GM20431 (cell line): ENCODE measurements at regions not wholly inside any gene's neighbourhood (a gene's known extent, or its start where the extent isn't known, plus 50 kb on each side); places are given as distances from the start of the nearest gene placed in this dataset.

Experiments
- in situ Hi-C: fragments of 300-500 bp; cut with MseI, MboI; formaldehyde crosslinking; loops from one replicate; pipeline ENCODE4 v1.15.0; 2020; ENCODE audit warnings: low sequenced_read_pairs; ENCODE audit not compliant: unreplicated experiment

DNA sequence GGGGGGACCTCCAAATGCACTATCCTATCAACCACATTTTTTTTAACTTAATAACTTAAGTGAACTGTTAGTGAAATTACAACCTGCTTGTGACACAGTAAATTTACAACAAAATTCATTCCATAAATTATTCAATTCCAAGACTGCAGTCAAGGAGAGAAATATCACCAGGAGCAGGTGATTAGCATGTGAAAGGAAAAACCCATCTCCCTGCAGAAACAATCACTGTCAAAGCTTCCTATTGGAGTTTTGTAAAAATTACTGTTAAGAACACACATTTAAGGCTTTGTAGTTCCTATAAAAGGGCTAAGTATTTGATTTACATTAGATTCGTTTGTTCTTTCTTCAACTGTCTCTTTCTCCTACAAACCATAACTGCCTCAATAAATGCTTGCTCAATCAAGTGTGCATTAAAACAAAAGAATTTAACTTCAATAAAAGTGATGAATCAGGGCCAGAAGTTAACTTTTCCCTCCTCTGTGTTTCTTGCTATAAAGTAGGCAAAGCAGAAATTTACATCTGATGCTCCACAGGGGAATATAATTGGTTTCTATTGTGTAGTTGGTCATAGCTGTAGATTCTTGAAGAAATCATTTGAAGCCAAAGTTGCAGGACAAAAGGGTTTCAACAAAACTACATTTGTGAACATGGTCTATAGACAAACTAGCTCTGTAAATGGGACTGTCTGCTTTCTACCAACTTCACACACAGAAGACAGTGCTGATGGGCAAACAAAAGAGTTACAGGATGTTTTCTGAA, 195.1 kb upstream of the PSMD7 start:
- in situ Hi-C loops: no loop called here

DNA sequence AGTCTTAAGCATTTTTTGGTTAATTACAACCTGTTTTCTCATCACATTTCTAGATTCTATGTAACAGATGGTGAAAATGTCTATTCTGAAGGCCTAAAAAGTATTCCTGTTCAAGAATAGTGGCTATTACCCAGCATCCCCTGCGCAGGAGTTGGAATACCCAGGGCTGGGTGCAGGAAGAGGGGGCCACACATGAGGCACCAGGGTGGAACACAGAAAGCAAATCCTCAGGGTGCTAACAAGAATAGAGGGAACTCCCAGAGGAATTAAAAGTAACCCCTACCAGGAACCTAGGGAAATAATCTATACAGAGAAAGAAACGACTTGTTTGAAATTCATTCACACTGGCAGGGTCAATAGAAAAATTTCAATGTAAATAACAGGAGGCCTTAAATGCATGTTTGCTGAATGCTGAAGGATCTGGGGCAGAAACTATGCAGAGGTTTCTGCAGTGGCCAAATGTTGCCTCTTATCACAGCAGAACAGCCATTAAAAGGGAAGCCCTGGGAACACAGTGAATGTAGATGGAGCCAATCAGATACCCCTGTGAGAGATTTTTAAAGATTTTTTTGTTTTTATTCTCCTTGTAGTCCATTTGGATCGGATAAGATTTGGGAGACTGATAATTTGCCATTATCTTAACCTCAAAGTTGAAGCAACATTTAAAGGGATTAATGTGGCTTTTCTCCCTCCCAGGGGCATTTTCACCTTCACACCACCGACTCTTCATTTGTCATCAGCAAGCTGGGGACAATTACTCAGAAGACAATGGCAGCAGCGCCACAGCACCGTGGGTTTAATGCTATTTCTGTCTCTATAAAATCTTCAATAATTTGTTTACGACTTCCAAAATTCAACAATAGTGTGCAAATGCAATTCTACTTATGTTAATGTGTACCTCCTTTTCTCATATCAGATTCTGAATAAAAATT, 196.0 kb upstream of the PSMD7 start:
- in situ Hi-C loops: no loop called here

DNA sequence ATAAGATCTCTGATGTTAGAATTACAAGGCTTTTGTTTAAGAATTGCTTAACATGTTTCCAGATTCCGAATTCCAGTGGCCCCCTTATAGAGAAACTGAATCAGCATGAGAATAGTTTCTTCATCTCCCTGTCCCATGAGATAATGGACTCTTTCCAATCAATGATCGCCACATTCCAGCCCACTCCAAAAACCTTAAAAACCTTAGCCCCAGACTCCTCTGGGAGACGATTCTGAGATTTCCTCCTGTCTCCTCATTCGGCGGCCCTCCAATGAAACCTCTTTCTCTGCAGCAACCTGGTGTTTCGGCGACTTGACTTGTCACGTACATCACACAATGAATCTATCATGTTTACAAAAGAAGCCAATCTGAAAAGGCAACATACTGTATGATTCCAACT, 197.1 kb upstream of the PSMD7 start:
- in situ Hi-C loops: no loop called here

DNA sequence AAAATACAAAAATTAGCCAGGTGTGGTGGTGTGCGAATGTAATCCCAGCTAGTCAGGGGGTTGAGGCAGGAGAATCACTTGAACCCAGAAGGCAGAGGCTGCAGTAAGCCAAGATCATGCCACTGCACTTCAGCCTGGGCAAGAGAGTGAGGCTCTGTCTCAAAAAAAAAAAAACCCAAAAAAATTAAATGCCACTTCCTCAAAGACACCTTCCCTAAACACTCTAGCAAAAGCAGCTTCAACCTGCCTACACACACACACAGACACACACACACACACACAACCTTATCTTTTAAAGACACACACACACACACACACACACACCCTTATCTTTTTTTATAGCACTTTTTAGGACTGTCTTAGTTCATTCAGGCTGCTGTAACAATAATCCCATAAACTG, 201.7 kb upstream of the PSMD7 start:
- in situ Hi-C loops: no loop called here

DNA sequence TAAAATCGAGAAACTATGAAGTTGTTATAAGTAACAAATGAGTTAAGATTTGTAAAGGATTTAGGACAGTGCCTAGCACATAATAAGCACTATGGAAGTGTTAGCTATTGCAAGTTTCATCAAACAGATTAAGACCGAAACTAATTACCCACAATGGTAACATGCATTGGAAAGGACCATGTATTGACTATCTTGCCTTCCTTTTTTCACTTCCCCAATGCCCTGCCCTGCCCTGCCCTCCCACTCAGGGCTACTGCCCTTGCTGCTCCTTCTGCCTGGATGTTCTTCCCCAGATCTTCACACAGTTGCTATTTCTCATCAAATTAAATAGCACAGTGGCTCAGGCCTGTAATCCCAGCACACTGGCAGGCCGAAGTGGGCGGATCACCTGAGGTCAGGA, 202.1 kb upstream of the PSMD7 start:
- in situ Hi-C loops: no loop called here

DNA sequence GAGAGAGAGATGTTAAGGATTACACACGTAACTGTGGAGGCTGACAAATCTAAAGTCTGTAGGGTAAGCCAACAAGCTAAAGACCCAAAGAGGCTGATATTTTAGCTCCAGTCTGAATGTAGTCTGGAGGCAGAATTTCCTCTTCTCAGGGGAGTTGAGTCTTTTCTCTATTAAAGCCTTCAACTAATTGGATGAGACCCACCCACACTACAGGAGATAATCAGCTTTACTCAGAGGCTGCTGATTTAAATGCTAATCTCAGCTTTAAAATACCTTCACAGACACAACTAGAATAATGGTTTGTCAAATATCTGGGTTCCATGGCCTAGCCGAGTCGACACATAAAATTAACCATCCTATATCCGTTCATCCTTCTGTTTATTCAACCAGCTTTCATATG, 204.3 kb upstream of the PSMD7 start:
- in situ Hi-C loops: no loop called here

DNA sequence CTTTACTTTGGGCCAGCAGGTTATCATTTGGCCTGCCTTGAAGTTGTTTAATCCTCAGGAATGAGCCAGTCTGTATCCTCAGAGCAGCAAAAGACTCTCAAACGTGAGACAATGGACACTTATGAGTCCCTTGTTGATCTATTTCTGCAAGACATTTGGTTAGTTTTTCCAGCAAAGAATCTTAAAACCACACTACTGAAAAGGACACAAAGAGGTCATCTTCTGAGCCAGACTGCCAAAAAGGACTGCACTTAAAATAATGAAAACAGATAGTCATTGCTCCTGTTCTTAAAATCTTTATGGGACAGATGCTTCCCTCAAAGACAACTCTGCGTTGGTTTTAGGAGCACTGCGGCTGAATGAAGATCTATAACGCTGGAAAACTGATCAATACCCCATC, 205.7 kb upstream of the PSMD7 start:
- in situ Hi-C loops: no loop called here

DNA sequence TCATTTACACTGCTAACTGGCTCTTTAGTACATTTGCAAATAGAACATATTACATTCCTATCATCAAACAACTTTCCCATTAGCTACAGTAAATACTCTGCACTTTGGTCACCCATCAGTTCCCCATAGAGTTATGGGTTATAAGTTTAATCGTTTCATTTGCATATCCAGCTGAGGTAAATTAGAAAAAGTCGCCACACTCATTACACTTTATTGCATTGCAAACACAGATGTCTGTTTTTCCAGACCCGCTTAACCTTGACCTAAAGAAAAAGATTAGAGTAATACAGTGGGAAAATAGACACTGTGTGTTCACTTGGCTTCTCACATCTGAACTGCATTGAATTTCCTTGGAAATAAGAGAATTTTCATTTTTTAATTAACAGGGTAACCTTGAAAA, 213.1 kb upstream of the PSMD7 start:
- in situ Hi-C loops: no loop called here

DNA sequence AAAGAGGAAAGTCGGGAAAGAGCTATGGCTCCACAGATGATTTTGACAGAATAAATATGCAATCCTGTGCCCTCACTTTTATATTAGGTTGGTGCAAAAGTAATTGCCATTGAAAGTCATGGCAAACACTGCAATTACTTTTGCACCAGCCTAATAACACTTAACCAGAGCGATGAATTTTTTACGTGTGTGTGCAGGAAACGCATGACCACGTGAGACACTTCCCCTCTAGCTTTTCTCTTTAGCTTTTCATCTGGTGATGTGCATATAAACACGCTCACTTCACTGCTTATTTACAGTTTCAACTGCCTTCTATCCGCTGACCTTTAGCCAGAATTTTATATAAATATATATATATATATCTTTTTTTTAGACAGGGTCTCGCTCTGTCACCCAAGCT, 216.3 kb upstream of the PSMD7 start:
- in situ Hi-C loops: no loop called here

DNA sequence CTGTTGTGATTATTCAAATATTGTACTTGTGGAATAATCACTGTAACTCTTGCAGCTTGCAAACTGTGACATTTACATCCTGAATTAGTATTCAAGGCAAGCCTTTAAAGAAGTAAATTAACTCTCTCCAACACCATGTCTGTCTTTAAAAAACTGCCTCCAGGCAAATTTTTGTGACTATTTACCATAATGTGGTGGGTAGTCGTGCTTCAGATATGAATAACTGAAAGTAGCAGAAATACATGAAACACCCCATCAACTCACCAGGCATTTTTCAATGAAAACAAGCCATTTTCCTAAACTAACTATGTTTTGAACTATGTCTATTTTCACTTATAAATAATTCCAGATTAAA, 217.4 kb upstream of the PSMD7 start:
- in situ Hi-C loops: no loop called here

DNA sequence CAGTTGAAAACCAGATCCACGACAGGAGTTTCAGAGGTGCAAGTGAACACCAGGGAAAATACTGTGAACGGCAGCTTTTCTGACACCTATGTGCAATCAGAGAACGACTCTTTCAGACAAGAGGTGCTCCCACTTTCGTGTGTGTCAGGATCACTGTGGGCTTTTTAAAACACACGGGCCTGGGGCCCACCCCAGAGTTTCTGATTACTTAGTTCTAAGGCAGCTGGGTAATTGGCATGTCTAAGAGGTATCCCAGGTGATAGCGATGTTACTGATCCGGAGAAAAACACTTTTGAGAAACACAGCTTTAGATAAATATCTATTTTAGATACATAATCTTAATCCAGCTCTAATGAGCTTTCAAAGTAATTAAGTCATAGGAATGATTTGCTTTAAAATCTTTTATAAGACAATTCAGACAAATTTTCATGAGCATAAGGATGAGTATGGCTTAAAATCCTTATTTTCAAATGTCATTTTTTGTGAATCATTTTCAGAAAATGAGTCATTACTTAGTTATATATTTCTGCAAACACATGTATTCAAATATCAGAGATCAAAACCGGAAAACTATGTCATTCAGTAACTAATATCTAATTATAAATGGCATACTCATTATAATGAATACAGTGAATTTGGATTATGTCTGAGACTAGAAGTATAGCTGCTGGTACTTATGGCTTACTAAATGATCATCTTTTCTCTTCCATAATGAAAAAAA, 217.9 kb upstream of the PSMD7 start:
- in situ Hi-C loops: no loop called here

DNA sequence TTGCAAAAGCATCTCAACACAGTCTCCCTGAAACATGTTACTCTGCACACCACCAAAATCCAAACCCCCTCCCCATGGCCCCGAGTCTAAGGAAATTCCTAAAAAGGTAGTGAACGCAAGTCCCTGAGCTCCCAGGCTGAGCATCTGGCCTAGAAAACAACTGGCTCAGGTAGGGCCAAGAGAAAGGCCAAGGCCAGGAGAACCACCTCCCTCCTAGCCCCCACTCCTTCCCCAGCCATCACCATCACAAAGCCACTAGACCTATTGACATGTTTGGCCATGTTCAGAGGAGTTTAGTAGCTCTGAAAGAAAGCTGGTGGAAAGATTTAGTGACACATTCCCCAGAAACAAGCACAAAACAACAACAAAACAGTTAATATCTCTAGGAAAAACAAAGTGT, 220.0 kb upstream of the PSMD7 start:
- in situ Hi-C loops: no loop called here

DNA sequence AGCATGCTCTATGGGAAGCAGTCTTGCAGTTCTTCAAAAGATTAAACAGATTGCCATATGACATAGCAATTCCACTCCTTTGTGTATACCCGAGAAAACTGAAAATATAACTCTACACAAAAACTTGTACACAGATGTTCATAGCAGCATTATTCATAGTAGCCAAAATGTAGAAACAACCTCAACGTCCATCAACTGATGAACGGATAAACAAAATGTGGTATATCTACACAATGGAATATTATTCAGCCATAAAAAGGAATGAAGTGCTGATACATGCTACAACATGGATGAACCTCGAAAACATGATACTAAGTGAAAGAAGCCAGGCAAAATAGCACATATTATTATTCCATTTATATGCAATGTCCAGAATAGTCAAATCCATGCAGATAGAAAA, 221.2 kb upstream of the PSMD7 start:
- in situ Hi-C loops: no loop called here

DNA sequence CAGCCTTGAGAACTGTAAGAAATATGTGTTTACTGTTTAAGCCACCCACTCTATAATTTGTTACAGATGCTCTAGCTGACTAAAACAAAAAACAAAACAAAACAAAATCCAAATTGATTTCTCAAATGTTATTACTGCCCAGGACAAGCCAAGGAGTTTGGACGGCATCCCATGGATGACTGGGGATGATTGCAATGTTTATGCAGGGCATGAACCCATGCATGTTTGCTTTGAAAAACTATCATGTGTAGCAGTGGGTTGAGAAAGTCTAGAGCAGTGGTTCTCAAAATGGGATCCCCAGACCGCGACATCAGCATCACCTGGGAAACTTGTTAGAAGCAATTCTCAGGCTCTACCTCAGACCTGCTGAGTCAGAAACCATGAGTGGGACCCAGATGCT, 223.2 kb upstream of the PSMD7 start:
- in situ Hi-C loops: no loop called here

DNA sequence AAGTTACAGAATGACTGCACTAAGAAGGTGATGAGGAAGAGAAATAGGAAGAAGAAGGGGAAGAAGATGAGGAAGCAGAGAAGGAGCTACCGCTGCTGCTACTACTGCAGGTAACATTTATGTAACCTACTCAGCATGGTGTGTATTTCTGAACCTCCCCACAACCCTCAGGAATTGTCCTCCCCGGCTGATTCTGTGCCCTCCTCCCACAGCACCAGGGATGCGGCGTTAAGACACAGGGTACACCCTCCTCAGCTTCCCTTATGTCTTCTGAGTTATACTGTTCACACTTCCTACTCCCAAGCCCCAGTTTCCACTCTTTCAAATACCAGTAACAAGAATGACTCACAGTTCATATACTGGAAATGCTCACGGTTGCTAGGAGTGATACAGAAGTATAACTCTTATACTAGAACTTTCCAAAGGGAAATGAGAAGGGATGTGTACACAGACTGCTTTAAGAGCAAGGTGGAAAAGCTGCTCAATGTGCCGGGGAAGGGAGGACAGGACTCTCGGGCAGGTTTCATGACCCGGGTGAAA, 224.5 kb upstream of the PSMD7 start:
- in situ Hi-C loops: no loop called here

DNA sequence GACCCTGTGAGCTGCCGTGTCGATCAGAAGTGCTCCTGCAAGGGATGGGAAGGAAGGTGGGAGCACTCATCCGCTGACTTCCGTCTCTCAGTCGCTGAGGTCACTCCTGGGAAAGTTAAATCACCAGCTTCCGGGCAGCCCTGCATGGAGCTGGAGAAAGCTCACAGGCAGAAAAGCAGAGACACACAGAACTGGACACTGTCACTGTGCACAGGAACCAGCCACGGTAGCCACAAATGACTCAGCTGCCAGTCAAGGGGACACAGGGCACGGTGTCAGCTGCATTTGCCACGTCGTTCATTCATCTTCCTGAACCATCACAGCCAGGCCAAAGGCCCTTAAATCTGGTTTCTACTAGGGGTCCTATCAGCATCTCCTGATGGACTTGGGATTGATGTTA, 226.4 kb upstream of the PSMD7 start:
- in situ Hi-C loops: no loop called here

DNA sequence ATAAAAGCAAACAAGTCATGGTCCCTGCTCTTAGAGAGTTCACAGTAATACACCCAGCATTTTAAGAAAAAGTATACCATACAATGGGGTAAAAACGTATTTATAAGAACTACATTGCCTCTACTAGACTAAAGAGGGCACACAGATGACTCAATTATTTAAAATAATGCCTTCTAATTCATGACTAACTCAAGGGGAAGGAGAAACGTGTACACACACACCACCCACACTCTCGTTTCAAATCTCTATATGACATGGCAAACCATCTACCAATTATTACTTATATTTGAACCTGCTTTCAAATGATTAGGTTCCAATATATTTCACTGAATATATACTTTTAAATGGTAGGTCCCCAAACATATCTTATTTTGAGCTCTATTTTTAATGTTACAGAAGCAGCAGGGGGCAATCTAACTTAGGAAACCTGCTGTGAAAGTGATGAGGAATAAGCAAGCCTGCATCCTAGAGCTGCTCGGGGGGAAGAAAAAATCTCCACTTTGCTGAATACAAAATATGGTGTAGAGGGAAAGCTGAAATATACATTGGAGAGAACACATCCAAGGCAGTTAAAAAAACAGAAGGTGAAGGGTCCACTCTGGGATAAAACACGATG, 232.4 kb upstream of the PSMD7 start:
- in situ Hi-C loops: no loop called here

DNA sequence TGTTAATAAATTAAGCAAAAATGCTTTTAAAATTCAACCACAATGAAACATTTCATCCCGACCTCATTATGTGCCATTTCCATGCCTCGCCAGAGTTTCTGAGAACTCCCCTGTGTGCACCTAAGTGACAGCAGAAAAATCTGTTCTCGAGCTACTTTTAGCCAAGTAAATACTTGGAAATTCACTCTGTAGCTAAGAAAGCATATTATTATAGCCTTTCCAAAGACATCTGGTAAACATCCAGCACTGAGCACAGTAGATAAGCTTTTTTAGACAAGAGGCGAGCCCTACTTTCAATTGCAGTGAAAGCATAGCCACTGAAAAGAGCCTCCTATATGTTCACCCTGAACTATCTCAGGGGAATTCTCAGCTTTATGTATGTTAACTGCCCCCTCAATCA, 242.8 kb upstream of the PSMD7 start:
- in situ Hi-C loops: no loop called here

DNA sequence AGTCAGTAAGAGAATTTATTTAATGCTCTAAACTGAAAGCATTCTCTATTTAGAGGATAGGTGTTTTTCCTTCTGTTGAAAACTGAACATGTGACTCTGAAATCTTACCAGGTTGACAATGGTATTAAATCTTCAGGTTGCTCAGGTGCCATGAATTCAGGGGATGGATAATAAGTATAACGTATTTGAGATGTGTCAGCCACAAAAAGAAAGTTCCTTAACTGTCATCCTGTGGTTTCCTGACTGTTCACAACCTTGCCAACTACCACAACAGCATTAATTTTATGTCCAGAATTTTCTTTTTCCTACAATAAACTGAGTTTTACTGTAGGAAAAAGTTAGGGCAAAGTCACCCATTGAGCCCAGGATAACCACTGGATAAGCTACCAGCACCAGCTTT, 243.3 kb upstream of the PSMD7 start:
- in situ Hi-C loops: no loop called here

DNA sequence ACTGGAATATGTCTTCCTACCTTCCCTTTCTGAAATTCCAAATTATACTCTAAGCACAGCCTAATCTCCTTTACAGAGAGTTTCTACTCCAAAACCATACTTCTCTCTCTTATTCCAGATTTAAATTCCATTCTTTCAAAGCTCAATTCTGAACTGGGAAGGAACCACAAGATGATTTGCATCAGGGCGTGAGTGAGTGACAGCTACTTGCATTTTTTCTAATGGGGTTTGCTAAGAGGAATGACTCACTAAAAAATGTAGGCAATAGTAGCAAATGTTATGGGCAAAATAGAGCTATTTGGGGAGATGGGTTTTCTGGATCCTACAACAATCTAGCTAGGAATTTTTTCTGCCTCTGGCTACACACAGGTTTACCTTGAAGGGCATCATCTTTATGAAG, 244.6 kb upstream of the PSMD7 start:
- in situ Hi-C loops: no loop called here
